Activated CD4-positive, CD25-positive, alpha-beta regulatory T cell treated with anti-CD3 and anti-CD28 coated beads, Interleukin-2, amount 50 U/mL, for 72 hours (primary cell): ENCODE measurements at regions not wholly inside any gene's neighbourhood (a gene's known extent, or its start where the extent isn't known, plus 50 kb on each side); places are given as distances from the start of the nearest gene placed in this dataset.
"Not testable (repeated sequence)": the region's sequence is repeated elsewhere in the genome, so short reads cannot be mapped to it uniquely, and the experiment has no call there.

Experiments
- DNase-seq: peaks from one replicate; pipeline ENCODE4 v3.0.0; 2021

DNA sequence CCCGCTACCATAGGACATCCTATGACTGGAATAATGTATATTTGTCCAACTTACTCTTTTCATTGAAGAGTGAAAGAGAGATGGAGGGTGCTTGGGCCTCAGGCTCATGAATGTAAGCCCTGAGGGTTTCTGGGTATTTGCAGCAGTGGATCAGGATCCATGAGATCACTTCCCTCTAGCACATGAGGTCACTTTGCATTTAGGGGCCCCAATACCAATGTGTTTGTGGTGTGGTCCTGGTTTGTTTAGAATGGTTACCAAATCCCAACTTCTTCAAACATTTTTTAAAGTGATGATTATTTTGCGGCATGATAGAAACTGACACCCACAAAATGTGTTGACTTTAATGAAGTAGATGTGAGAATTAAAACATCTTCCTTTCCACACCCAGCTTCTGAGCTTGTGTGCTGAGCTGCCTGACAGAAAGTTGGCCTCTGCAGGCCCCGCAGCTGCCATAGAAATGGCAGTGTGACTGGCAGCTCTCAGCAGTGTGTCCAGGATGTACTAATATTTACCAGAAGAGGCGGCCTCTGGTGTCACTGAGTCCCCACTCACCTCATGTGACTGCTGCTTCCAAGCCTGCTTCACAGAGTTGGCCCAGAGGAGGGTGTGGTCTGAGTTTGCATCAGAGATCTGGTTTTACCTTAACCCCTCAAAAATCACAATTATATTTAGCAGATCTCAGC, 447.6 kb upstream of the NPVF start:
- no peak for DNase-seq

DNA sequence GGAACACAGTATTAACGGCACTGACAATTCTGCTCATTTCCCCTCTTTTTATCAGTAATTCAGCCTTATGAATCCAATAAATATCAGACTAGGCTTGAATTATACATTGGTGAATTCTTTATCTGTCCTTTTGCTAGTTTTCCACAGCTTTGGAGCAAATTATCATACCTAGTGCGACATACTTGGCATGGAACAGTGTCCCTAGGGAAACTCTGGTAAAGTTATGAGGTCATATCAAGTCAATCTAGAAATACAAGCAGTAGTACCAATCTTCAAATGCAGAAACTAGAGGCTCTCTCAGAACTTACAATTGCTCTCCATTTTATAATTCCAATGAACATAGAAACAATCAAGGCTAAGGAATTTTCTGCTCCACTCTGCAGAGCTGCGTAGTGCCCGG, 449.3 kb upstream of the NPVF start:
- DNase-seq: no peak

DNA sequence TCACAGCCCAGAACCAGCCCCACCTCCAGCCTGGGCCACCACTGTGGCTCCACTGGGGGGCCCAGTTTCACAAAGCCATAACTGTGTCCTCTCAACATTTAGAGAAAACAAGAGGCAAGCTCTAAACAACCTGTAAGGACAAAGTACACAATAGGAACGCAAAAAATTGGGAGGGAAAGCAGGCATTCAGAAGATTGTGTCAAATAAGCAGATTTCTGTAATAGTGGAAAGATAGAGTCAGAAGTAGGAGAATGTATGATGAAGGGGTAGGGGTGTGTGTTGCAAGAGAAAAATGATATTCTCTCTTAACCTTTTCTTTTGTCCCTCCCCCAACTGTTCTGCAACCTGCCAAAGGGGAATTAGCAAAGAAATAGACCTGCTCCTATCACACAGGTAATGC, 449.9 kb upstream of the NPVF start:
- no peak for DNase-seq

DNA sequence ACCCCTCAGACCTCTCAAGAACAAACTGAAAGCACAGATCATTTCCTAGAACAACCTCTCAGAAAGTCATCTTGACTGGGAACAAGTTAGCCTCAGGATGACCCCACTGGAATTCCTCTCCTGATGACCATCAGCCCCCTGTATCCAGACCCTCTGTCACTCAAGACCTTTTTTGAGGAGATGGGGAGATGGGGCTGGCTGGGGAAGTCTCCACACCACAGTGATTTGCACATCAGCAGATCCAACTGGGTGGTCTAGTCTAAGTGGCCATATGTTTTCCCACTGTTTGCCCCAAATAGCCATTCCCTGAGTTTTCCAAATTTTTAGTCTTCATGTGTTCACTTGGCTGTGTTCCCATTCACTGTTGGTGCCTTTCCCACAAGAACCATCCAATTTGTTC, 452.4 kb upstream of the NPVF start:
- DNase-seq: no peak

DNA sequence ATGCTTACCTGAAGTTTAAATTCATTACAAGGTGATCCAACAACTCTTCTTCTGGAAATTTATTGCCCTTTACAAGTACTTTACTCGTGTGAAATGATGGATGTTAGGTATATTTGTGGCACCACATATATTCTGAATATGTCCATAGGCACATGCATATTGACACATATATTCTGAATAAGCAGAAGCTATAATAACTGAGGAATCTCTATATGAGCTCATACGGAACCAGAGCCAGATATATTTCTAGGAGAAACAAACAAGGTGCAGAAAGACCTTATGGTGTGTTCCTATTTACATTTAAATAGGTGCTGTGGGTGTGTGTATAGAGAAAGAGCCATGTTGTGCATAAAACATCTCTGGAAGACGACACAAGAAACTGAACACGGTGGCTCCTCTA, 456.1 kb upstream of the NPVF start:
- DNase-seq: no peak

DNA sequence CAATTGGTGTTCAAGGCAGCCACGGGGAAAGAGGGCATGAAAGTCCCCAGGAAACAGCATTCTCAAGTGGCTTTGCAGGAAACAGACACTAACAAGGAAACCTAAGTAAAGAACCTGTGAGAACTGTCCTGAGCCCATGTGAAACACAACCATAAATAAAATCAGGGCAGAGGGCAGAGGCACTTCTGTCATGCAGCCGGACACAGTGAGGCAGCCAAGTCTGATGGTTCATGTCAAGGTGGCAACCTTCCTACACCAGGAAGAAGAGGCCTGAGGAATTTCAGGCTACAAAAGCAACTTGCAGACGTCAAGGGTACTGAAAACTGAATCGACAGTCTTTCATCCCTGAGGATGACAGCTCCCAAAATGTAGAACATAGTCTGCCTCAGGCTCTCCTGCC, 458.2 kb upstream of the NPVF start:
- DNase-seq: no peak

DNA sequence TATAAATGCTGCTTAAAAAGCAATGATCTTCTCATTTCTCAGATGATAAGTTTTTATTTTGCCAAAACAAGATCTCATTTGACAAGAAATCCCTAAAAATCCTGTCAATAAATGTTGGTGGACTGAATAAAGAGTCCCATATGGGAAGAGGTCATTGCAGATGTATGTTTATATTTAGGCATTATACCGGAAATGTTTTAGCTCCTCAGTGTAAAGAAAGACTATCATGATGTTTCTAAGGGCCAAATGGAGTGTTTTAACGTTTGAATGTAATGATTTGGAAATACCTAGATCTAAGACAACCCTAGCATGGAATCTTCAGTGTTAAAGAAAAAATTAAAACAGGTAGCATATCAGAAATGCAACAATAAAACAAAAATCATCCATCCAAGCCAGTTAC, 457.8 kb upstream of the NFE2L3 start:
- no peak for DNase-seq

DNA sequence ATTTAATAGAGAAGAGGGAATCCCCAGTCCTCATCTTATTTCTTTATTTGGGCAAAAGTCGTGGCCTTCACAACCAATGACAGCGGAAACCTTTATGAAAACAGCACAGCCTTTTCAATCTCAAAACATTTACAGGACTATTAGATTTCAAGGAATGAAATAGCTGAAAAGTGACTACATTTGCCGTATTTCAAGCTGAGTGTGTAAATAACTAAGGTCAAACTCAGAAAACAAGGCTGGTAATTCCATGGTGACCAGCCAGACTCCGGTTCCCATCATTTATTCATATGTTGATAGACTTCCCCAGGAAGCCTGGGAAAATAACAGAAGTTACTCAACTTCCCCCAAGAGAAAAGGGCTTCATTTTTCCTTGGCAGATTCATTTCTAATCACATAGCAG, 457.3 kb upstream of the NFE2L3 start:
- no peak for DNase-seq

DNA sequence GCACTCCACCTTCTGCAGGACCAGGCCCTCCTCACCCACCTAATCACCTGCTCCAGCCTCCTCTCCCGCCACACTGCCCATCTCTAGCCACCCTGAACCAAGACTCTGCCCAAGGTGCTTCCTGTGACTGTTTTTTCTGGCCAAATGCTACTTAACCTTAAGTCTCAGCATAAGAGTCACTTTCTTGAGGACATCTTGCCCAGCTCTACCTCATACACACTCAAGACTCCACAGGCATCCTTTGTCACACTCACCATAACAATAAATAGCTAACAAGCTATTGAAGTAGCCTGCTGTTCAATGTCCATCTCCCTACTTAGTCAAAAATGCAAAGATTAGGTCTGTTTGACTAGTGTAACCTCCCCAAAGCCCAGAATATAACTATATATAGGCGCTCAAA, 455.4 kb upstream of the NFE2L3 start:
- no peak for DNase-seq

DNA sequence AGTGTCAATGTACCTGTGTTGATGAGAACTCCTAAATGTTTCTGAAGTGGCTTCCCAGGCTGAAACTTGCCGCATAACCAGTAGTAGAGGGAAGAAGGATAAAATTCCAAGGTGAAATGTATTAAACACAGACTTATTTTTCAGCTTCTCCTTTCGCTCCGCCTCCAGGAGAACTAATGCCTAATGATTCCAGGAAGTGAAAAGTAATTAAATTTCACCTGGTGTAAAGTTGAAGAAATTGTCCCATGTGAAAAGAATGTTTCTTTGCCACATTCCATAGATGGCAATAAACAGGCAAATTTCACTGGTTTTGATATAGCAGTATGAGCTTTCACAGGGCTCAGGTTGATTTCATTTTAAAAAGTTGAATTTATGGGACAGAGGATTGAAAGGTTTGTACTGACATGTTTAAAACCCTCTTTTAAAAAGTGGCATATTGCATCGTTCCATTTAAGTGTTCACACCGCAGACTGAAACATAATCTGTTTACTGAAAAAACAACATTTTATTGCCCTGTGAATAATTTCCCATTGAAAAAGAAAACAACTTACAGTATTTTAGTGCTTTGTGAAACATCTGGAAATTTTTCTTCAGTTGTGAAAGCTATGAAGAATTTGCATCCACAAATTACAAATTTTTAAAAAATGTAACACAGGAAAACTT, 453.4 kb upstream of the NFE2L3 start:
- no peak for DNase-seq

DNA sequence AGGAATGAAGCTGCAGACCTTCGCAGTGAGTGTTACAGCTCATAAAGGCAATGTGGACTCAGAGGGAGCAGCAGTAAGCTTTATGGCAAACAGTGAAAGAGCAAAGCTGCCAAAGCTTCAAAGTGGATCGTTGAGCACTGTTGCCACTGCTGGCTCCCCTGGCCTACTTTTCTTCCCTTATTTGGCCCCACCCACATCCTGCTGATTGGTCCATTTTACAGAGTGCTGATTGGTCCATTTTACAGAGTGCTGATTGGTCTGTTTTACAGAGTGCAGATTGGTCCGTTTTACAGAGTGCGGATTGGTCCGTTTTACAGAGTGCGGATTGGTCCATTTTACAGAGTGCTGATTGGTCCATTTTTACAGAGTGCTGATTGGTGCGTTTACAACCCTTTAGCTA, 451.9 kb upstream of the NFE2L3 start:
- not testable (repeated sequence) for DNase-seq

DNA sequence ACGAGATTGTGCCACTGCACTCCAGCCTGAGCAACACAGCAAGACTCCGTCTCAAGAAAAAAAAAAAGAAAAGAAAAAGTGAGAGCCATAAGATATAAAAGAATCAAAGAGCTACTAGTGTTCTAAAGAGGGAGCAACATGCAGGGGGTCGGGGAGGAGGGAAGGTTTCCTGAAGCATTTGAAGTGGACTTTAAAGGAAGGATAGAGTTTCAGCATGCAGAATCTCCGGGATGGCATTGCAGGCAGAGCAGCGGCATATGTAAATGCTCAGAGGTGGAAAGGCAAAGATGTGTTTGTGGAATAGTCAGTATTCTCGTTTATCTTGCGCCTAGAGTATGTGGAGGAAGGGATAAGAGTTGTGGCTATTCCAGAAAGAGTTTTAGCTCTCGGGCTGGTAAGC, 447.6 kb upstream of the NFE2L3 start:
- no peak for DNase-seq

DNA sequence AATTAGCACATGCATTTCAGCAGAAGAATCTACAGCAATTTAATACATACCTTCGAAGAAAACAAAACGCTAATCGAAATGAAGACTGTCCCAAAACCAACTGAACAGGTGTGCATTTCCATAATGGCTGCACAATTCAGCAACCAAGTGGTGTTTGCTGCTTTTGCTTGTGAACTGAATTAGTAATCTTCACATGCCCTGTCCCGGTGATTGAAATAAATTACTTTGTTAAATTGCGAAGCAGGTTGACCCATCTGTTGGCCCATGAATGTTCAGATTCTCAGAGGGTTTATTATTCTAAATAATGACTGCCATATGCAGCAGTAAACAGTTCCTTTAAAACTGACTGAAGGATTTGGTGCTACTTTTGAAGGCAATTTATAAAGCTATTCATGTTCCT, 445.2 kb upstream of the NFE2L3 start:
- no peak for DNase-seq

DNA sequence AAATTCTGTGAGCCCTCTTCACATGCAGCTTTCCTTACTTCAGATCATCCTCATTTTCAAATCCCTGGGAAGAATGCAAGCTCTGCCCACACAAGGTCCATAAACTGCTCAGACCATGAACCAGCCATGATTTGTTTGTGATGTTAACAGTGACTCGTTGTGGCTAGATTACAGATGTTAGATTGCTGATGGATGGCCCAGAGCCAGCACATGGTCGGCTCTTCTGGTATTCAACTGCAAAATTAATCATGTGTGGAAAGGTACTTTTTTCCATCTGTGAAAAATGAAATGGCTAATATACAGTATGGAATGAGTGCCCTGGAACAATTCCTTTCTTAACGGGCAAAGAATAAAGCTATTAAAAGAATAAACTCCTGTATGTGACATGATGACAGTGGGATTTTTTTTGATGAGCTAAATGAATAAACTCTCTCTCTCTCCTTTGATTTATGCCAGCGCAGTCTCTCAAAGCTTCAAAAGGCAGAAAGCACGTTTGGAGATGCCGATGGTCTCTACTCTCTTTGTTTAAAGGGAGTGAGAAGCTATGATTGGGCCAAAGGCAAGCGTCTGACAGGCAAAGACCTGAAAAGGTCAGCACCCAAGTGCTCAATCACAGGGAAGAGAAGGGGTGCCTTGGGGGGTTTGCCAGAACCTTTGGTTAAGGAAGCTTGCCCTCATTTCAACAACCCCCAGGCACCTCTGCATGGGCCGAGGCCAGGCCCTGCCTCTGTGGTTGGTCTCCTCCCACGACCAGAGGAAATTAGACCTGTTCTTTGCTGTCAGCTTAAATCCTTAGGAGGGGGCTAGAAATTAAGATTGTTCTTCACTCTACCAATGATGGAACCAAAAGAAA, 444.0 kb upstream of the NFE2L3 start:
- DNase-seq: no peak

DNA sequence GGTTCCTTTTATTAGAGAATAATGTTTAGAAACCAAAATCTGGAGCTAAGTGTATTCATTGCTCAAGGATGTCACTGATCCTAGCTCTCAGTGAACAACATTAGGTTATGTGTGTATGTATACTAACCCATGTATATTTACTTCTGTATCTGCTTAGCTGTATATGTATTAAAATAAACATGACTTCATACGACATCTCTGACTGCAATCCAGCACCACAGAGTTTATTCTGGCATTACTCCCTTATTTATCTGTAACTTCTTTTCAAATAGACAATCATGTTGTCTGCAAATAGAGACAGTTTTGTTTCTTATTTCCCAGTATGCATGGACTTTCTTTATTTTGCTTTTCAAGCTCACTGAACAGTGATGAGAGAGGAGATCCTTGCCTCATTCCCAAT, 441.0 kb upstream of the NFE2L3 start:
- DNase-seq: no peak

DNA sequence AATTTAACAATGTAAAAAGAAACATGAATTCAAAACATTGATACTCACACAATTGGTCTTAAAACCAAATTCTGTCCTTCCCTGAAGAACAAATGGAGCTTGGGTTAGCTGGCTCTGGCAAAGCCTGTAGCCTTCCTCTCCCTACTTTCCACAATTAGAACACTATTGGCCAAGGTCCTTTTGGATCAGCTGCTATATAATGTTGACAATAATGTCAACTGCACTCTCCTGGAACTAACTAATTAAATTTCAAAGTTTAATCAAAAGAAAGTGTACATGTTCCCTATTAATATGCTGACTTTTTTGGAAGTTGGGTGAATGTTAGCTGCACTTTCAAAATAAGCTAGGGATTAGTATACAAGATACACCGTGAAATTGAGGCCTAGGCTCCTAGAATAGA, 440.1 kb upstream of the NFE2L3 start:
- no peak for DNase-seq

DNA sequence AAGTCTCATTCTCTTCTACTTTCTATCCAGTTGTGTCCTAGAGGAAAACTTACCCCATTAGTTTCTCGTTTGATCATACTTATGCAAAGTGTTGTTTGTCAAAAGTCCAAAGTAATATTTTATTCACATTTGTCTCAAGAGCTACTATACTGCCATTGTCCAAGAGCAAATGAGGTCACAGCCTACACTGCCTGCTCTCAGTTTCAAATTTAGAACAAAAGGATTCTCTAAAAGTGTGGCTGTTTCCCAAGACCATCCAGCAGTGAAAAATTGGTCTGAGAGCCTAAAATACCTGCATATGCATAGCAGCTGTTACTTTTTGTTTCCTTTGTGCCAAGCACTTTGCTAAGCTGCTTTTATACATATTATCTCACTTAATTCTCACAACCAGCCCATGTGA, 439.5 kb upstream of the NFE2L3 start:
- no peak for DNase-seq

DNA sequence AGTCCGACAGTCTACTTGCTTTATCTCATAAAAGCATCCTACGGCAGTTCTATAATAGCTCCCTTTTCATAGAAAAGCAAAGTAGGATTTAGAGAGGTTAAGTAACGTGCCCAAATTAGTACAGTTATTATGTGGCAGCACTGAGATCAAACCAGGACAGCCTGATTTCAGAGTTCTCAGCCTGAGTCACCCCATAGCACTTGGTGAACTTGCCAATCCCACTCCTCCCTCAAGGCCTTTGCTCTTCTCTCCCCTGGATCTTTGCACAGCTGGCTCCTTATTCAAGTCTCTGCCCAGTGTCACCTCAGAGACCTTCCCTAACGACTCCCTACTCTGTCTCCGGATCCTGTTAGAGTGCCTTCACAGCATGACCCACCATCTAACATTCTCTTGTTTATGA, 438.0 kb upstream of the NFE2L3 start:
- DNase-seq: no peak

DNA sequence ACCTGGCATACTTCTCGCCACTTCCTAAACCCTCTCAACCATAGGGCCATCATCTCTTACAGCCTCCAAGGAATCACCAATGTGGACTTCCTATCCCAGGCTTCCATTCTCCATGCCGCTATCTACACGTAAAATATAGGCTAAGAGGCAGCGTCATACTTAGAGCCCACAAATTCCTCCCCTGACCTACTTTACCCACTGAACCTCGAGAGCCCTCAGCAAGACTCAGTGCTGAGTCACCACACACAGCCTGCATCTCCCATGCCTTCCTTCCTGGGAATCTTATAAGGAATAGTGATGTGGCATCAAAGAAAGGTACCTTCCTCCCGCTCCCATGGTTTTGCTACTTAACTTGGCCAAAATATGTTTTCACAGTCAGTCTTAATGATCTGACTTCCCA, 435.6 kb upstream of the NFE2L3 start:
- DNase-seq: no peak

DNA sequence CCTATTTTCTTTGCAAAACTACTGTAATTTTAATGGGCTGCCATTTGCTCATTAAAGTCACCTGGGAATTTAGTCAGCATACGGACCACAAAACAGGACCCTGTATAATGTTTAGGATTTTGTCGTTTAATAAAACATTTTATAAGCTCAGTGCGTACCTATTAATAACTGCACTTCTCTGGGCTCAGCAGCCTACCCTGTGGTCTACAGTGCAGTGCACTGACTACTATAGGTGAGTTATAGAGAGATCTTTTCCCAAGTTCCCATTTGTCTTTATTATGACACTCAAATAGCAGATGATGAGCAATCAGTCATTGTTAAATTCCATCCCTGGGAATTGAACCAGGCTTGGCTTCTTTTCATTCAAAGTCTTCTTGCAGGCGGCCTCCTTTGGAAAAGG, 433.4 kb upstream of the NFE2L3 start:
- no peak for DNase-seq

DNA sequence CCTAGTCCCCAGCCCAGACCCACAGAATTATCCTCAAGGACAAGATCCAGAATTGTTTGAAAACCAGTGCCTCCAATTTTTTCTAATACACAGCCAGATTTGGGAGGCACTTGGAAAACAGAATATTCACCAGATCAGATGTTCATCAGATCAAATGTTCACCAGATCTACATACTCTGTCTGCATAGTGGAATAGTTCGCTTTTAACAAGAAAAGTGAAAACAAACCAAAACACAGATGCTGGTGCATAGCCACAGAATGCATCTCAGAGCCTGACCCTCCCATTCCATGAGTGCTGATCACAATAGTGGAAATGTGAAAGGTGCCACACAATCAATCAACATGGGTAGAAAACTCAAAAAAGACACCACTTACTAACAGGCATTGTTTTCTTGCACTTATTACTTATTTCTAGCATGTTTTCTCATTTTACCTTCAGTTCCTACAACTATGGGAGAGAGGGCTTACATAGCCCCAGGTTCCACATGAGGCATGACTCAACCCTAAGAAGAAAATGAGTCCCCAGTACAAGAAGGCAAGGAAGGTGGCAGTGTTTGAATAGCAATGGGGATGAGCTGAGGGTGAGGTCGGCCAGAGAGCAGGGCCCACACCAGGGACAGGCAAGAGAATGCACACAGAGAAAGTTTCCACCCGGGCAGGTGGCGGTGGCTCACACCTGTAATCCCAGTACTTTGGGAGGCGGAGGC, 432.7 kb upstream of the NFE2L3 start:
- DNase-seq: no peak

DNA sequence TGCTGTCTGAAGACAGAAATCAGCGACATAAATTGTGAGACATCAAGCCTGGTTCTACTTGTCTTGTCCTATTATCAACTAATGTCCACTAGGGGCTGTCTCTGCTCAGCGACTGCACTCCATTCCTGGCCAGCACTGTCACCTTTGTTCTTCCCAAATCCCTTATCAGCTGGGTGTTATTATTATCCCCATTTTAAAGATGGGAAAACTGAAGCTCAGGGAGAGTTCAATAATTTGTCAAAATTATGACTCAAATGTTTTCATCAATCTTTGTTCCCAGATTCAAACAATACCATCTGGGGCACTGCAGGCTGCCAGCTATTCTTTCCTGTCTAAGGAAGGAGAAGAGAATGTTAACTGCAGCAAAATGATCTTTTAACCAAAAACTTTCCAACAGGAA, 431.6 kb upstream of the NFE2L3 start:
- no peak for DNase-seq

DNA sequence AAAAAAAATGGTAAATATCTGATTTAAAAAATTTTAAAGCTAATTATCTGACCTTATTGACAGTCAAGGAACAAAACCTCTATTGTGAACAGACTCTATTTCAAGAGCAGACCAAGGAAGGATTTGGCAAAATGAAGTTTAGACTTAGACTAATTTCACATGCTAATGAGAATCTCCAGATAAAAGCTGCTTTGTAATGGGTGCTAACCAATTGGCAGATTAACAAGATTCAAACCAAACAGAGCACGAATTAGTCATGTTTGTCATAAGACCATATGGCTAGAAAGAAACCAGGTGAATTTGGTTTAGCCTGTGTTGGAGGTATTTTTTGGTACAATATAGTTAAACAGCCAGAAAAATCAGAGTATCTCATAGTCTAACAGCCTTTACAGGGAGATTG, 429.1 kb upstream of the NFE2L3 start:
- no peak for DNase-seq

DNA sequence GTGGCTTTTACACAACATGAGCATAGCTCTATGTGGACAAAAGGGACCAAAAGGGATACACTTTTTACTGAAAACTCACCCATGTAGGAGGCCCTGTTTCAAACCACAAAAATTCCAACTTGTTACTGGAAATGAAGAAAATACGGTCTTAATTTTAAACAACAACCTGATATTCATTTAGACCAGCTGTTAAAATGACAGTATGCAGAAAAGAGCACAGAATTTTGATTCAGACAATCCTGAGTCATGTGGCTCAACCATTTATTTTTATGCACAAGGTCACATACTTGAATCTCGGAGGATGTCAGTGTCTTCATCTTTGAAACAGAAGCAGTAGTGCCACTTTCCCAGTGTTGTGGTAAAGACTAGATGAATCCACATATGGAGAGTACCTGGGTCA, 426.5 kb upstream of the NFE2L3 start:
- no peak for DNase-seq
